ENCODE measurements at regions not wholly inside any gene's neighbourhood (a gene's known extent, or its start where the extent isn't known, plus 50 kb on each side); places are given as distances from the start of the nearest gene placed in this dataset.
"Not testable (repeated sequence)": the region's sequence is repeated elsewhere in the genome, so short reads cannot be mapped to it uniquely, and the experiment has no call there.

GRCh38 chr15:32342772-32343199, 60.3 kb downstream of the GOLGA8K start:
- H3K27ac ChIP-seq (replicated peaks in 1 of 4); intact Hi-C loops (cut with DNase I); H3K4me1 ChIP-seq; H3K27me3 ChIP-seq; DNase-seq (ENCODE audit: extremely low spot score); H3K36me3 ChIP-seq; H3K9me3 ChIP-seq: not testable (repeated sequence)
- H3K4me3 ChIP-seq = peak overlapping the region in 3 of 4 donors; percentile 16 to 50 (median 30)
- no CpG with 5 or more reads among the region's 32 CpGs for WGBS

- WGBS = no CpG with 5 or more reads among the region's 39 CpGs
- peak overlapping the region in 1 of 4 donors; percentile 34 for H3K4me3 ChIP-seq
- H3K4me1 ChIP-seq; H3K9me3 ChIP-seq; H3K27me3 ChIP-seq; H3K36me3 ChIP-seq; intact Hi-C loops (cut with DNase I); DNase-seq (ENCODE audit: extremely low spot score); H3K27ac ChIP-seq (replicated peaks in 1 of 4): not testable (repeated sequence)
Observed at GRCh38 chr15:32342268-32342667, 60.8 kb downstream of the GOLGA8K start.

- H3K4me3 ChIP-seq; intact Hi-C loops (cut with DNase I); H3K27ac ChIP-seq (replicated peaks in 1 of 4); DNase-seq (ENCODE audit: extremely low spot score); H3K9me3 ChIP-seq; H3K4me1 ChIP-seq; H3K36me3 ChIP-seq; H3K27me3 ChIP-seq: not testable (repeated sequence)
- 72% methylated on average over 2 of the region's 12 CpGs for WGBS
Observed at GRCh38 chr15:32341530-32341929, 61.6 kb downstream of the GOLGA8K start.

- H3K9me3 ChIP-seq; H3K4me3 ChIP-seq; H3K36me3 ChIP-seq; intact Hi-C loops (cut with DNase I); H3K4me1 ChIP-seq; H3K27me3 ChIP-seq; H3K27ac ChIP-seq (replicated peaks in 1 of 4); DNase-seq (ENCODE audit: extremely low spot score): not testable (repeated sequence)
- 78% methylated on average over 1 of the region's 3 CpGs for WGBS
Observed at GRCh38 chr15:32336804-32337203, 66.3 kb downstream of the GOLGA8K start.

- H3K27me3 ChIP-seq; H3K27ac ChIP-seq (replicated peaks in 1 of 4); H3K9me3 ChIP-seq; H3K4me1 ChIP-seq; H3K36me3 ChIP-seq; H3K4me3 ChIP-seq; intact Hi-C loops (cut with DNase I); DNase-seq (ENCODE audit: extremely low spot score): not testable (repeated sequence)
- 92% methylated on average over 2 of the region's 4 CpGs for WGBS
Observed at GRCh38 chr15:32323353-32323752, 79.7 kb downstream of the GOLGA8K start.

- H3K27ac ChIP-seq (replicated peaks in 1 of 4); H3K36me3 ChIP-seq; H3K4me3 ChIP-seq; H3K27me3 ChIP-seq; DNase-seq (ENCODE audit: extremely low spot score); intact Hi-C loops (cut with DNase I); H3K9me3 ChIP-seq; H3K4me1 ChIP-seq: not testable (repeated sequence)
- WGBS = 72% methylated on average over 2 of the region's 3 CpGs
Observed at GRCh38 chr15:32319247-32319646, 83.8 kb downstream of the GOLGA8K start.

- H3K4me3 ChIP-seq; H3K36me3 ChIP-seq; DNase-seq (ENCODE audit: extremely low spot score); H3K9me3 ChIP-seq; H3K27ac ChIP-seq (replicated peaks in 1 of 4); intact Hi-C loops (cut with DNase I); H3K27me3 ChIP-seq; H3K4me1 ChIP-seq: not testable (repeated sequence)
- no CpG with 5 or more reads among the region's 4 CpGs for WGBS
Observed at GRCh38 chr15:32316482-32316881, 86.6 kb downstream of the GOLGA8K start.

GRCh38 chr15:32315079-32315939, 87.8 kb downstream of the GOLGA8K start:
- H3K4me1 ChIP-seq; H3K27me3 ChIP-seq; DNase-seq (ENCODE audit: extremely low spot score); H3K9me3 ChIP-seq; H3K27ac ChIP-seq (replicated peaks in 1 of 4); H3K36me3 ChIP-seq; H3K4me3 ChIP-seq; intact Hi-C loops (cut with DNase I): not testable (repeated sequence)
- no CpG with 5 or more reads among the region's 91 CpGs for WGBS

- H3K36me3 ChIP-seq; H3K4me1 ChIP-seq; H3K27ac ChIP-seq (replicated peaks in 1 of 4); H3K9me3 ChIP-seq; H3K27me3 ChIP-seq; H3K4me3 ChIP-seq; intact Hi-C loops (cut with DNase I); DNase-seq (ENCODE audit: extremely low spot score): not testable (repeated sequence)
- WGBS = 97% methylated on average over 13 of the region's 77 CpGs
Observed at GRCh38 chr15:32313446-32314209, 89.5 kb downstream of the GOLGA8K start.

GRCh38 chr15:32312721-32313120, 90.4 kb downstream of the GOLGA8K start:
- H3K36me3 ChIP-seq; H3K27ac ChIP-seq (replicated peaks in 1 of 4); intact Hi-C loops (cut with DNase I); H3K27me3 ChIP-seq; H3K9me3 ChIP-seq; H3K4me3 ChIP-seq; DNase-seq (ENCODE audit: extremely low spot score); H3K4me1 ChIP-seq: not testable (repeated sequence)
- WGBS = no CpG with 5 or more reads among the region's 37 CpGs

GRCh38 chr15:32307592-32307991, 95.5 kb downstream of the GOLGA8K start:
- DNase-seq (ENCODE audit: extremely low spot score); intact Hi-C loops (cut with DNase I); H3K27me3 ChIP-seq; H3K4me1 ChIP-seq; H3K27ac ChIP-seq (replicated peaks in 1 of 4); H3K9me3 ChIP-seq; H3K4me3 ChIP-seq; H3K36me3 ChIP-seq: not testable (repeated sequence)
- WGBS = 54% methylated on average over 5 of the region's 5 CpGs

- WGBS = no CpG with 5 or more reads among the region's 21 CpGs
- H3K36me3 ChIP-seq; H3K9me3 ChIP-seq; H3K4me3 ChIP-seq; DNase-seq (ENCODE audit: extremely low spot score); H3K27me3 ChIP-seq; H3K27ac ChIP-seq (replicated peaks in 1 of 4); intact Hi-C loops (cut with DNase I); H3K4me1 ChIP-seq: not testable (repeated sequence)
Observed at GRCh38 chr15:32276200-32276830, 126.8 kb downstream of the GOLGA8K start.
